ENCODE measurements at regions not wholly inside any gene's neighbourhood (a gene's known extent, or its start where the extent isn't known, plus 50 kb on each side); places are given as distances from the start of the nearest gene placed in this dataset.
A peak's percentile ranks its signal among the peaks of the same experiment; 100 is the strongest.

DNA sequence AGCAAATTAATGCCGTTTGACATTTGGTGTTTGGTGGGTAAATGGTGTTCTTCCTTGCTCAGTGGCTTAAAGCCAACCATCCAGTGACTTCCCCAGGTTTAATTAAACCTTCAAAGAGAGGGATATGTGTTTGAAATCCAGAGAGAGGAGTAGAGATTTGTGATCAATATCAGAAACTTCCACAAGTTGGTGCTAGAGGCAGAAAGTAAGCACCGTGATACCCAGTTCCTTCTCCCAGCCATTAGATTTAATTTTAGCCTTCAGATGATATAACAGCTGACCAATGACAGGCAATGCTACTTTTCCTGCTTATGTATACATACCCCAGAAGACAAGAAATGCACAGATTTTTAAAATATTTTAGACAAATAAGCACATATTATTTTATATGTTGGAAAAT lies 398.5 kb downstream of the CDH2 start:
- H3K36me3 ChIP-seq: no peaks in the 10 kb centered on the region
- H3K27me3 ChIP-seq: no peaks in the 10 kb centered on the region
- no peak for TF ChIP-seq EZH2 (IDR thresholded peaks at IDR 0.05)
- TF ChIP-seq, protein P1, sequence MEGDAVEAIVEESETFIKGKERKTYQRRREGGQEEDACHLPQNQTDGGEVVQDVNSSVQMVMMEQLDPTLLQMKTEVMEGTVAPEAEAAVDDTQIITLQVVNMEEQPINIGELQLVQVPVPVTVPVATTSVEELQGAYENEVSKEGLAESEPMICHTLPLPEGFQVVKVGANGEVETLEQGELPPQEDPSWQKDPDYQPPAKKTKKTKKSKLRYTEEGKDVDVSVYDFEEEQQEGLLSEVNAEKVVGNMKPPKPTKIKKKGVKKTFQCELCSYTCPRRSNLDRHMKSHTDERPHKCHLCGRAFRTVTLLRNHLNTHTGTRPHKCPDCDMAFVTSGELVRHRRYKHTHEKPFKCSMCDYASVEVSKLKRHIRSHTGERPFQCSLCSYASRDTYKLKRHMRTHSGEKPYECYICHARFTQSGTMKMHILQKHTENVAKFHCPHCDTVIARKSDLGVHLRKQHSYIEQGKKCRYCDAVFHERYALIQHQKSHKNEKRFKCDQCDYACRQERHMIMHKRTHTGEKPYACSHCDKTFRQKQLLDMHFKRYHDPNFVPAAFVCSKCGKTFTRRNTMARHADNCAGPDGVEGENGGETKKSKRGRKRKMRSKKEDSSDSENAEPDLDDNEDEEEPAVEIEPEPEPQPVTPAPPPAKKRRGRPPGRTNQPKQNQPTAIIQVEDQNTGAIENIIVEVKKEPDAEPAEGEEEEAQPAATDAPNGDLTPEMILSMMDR (IDR thresholded peaks at IDR 0.05): peak; percentile 54
- H3K79me2 ChIP-seq (ENCODE audit: low read depth): no peaks in the 10 kb centered on the region
- Mint-ChIP-seq H3K36me3 (no peaks in the 10 kb centered on the region), H3K27ac (no peak overlapping the region), H3K27me3 (ENCODE audit: insufficient read depth, low read depth) (no peaks in the 10 kb centered on the region), H3K9me3 (peaks cover 4% of the 10 kb centered on the region), H3K4me3 (no peak overlapping the region), H3K4me1 (peaks cover 15% of the 10 kb centered on the region)
- H4K20me1 ChIP-seq (ENCODE audit: low read depth): no peaks in the 10 kb centered on the region
- peaks cover 25% of the 10 kb centered on the region for H3F3A ChIP-seq (ENCODE audit: low read depth)
- peaks cover 36% of the 10 kb centered on the region for H3K4me1 ChIP-seq
- peak overlapping the region; percentile 2 for H3K4me3 ChIP-seq
- no peak overlapping the region for H3K9ac ChIP-seq
- DNase-seq (ENCODE audit: low spot score): peak; percentile 39
- H3K9me3 ChIP-seq (ENCODE audit: low read depth): no peaks in the 10 kb centered on the region
- no peak overlapping the region for H2AFZ ChIP-seq (replicated peaks)
- peak overlapping the region; percentile 55 for H3K27ac ChIP-seq
- H3K4me2 ChIP-seq: peak overlapping the region; percentile 63

- H3K4me2 ChIP-seq: no peak overlapping the region
- peaks cover 11% of the 10 kb centered on the region for H3K4me1 Mint-ChIP-seq
- no peaks in the 10 kb centered on the region for H3K36me3 Mint-ChIP-seq
- no peaks in the 10 kb centered on the region for H3F3A ChIP-seq (ENCODE audit: low read depth)
- H3K4me1 ChIP-seq: peaks cover 13% of the 10 kb centered on the region
- H3K27ac Mint-ChIP-seq: no peak overlapping the region
- H3K36me3 ChIP-seq: no peaks in the 10 kb centered on the region
- H3K79me2 ChIP-seq (ENCODE audit: low read depth): no peaks in the 10 kb centered on the region
- H3K9ac ChIP-seq: no peak overlapping the region
- TF ChIP-seq EZH2 (IDR thresholded peaks at IDR 0.05): no peak
- no peak for TF ChIP-seq EZH2phosphoT487 (IDR thresholded peaks at IDR 0.05)
- TF ChIP-seq, protein P1 (IDR thresholded peaks at IDR 0.05): no peak
- H4K20me1 ChIP-seq (ENCODE audit: low read depth): no peaks in the 10 kb centered on the region
- H3K4me3 ChIP-seq: no peak overlapping the region
- H3K4me3 Mint-ChIP-seq: no peak overlapping the region
- H3K27ac ChIP-seq: no peak overlapping the region
- H3K27me3 ChIP-seq: no peaks in the 10 kb centered on the region
- H2AFZ ChIP-seq (replicated peaks): no peak overlapping the region
- peaks cover 5% of the 10 kb centered on the region for H3K9me3 Mint-ChIP-seq
- no peaks in the 10 kb centered on the region for H3K9me3 ChIP-seq (ENCODE audit: low read depth)
- no peak for DNase-seq (ENCODE audit: low spot score)
- H3K27me3 Mint-ChIP-seq (ENCODE audit: insufficient read depth, low read depth): no peaks in the 10 kb centered on the region
These were observed 404.8 kb downstream of the CDH2 start for GRCh38 chr18:27772081-27772480.

DNA sequence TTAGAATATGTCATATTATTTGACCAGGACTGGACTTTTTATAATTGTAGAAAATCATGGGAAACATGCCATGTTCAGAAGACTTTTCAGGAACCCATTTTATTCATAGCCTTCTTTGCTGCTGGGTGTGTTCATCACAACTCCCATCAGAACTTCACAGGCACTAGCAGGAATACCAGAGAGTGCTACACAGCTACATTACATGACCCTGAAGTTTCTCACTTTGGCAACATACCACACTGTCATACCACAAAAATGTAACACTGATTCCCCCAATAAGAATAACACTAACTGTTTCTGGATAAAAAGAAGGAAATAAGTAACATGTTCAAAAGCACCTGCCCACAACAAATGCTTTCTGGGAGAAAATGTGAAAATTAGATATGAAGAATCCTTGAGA lies 405.4 kb downstream of the CDH2 start:
- no peaks in the 10 kb centered on the region for H3K27me3 Mint-ChIP-seq (ENCODE audit: insufficient read depth, low read depth)
- H3K27ac Mint-ChIP-seq: no peak overlapping the region
- Histone ChIP-seq H2AFZ (replicated peaks) (no peak overlapping the region), H3K4me1 (peaks cover 13% of the 10 kb centered on the region), H3K4me2 (no peak overlapping the region), H3K9ac (no peak overlapping the region), H3K79me2 (ENCODE audit: low read depth) (no peaks in the 10 kb centered on the region), H3K9me3 (ENCODE audit: low read depth) (no peaks in the 10 kb centered on the region), H3K27ac (no peak overlapping the region), H3F3A (ENCODE audit: low read depth) (no peaks in the 10 kb centered on the region), H3K4me3 (no peak overlapping the region), H4K20me1 (ENCODE audit: low read depth) (no peaks in the 10 kb centered on the region), H3K36me3 (no peaks in the 10 kb centered on the region), H3K27me3 (no peaks in the 10 kb centered on the region)
- peaks cover 6% of the 10 kb centered on the region for H3K9me3 Mint-ChIP-seq
- no peaks in the 10 kb centered on the region for H3K36me3 Mint-ChIP-seq
- no peak overlapping the region for H3K4me3 Mint-ChIP-seq
- TF ChIP-seq EZH2phosphoT487 (IDR thresholded peaks at IDR 0.05): no peak
- no peak for TF ChIP-seq EZH2 (IDR thresholded peaks at IDR 0.05)
- TF ChIP-seq, protein P1 (IDR thresholded peaks at IDR 0.05): no peak
- H3K4me1 Mint-ChIP-seq: peaks cover 10% of the 10 kb centered on the region
- no peak for DNase-seq (ENCODE audit: low spot score)
